Ovary (tissue), 3 donors: ENCODE measurements at regions not wholly inside any gene's neighbourhood (a gene's known extent, or its start where the extent isn't known, plus 50 kb on each side); places are given as distances from the start of the nearest gene placed in this dataset.

Source experiments
- EP300 ChIP-seq: sonication (generic); formaldehyde crosslinking; IDR thresholded peaks from one replicate; pipeline ENCODE4 v1.6.1; 2017; ENCODE audit warnings: antibody characterized with exemption
- POLR2A ChIP-seq: fragments of 450-650 bp; IDR thresholded peaks from one replicate; pipeline ENCODE4 v1.6.1; 2017; ENCODE audit warnings: antibody characterized with exemption, mild to moderate bottlenecking, moderate library complexity
- TF ChIP-seq, protein P1 (sequence below), 3 donors: fragments of 450-650 bp in 2 of 3; fragments of 200-600 bp in 1 of 3; IDR thresholded peaks; one replicate each; pipeline versions ENCODE4 v1.5.1 to v1.8.0; 2016 to 2022; ENCODE audit warnings: antibody characterized with exemption in 3 of 3, mild to moderate bottlenecking in 1 of 3
- donor health status: DM: no; HTN: no; CAD: no.

DNA sequence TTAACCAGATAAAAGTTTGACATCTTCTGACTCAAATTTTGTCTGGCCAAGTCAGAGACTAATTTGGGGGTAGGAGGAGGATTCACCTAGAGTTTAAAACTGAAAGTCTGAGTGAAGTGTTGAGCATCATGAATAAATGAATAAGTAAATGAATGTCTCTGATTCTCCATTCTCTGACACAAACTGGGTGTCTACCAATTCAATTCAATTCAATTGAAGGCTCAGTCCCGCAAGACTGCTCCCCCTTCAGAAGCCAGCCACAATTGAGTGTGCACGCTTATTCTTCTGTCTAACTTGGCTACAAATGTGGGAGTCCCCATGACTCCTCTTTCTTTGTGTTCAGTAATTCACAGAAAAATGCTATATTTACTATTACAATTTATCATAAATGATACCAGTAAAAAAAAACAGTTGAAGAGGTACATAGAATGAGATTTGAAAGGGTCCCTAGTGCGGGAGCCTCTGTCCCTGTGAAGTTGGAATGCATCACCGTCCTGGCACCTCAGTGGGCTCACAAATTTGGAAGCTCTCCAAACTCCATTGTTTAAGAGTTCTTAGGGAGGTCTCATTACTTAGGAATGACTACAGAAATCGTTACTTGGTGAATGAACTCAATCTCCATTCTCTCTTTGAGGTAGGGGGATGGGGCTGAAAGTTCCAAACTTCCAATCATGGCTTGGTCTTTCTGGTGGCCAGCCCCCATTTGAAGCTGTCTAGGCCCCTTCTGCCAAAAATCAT is 243.7 kb upstream of the PHYHIPL start:
- TF ChIP-seq, protein P1, sequence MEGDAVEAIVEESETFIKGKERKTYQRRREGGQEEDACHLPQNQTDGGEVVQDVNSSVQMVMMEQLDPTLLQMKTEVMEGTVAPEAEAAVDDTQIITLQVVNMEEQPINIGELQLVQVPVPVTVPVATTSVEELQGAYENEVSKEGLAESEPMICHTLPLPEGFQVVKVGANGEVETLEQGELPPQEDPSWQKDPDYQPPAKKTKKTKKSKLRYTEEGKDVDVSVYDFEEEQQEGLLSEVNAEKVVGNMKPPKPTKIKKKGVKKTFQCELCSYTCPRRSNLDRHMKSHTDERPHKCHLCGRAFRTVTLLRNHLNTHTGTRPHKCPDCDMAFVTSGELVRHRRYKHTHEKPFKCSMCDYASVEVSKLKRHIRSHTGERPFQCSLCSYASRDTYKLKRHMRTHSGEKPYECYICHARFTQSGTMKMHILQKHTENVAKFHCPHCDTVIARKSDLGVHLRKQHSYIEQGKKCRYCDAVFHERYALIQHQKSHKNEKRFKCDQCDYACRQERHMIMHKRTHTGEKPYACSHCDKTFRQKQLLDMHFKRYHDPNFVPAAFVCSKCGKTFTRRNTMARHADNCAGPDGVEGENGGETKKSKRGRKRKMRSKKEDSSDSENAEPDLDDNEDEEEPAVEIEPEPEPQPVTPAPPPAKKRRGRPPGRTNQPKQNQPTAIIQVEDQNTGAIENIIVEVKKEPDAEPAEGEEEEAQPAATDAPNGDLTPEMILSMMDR (IDR thresholded peaks at IDR 0.05), result no peak
- no peak for TF ChIP-seq POLR2A
- TF ChIP-seq EP300, result no peak
